ENCODE measurements at regions not wholly inside any gene's neighbourhood (a gene's known extent, or its start where the extent isn't known, plus 50 kb on each side); places are given as distances from the start of the nearest gene placed in this dataset.

DNA sequence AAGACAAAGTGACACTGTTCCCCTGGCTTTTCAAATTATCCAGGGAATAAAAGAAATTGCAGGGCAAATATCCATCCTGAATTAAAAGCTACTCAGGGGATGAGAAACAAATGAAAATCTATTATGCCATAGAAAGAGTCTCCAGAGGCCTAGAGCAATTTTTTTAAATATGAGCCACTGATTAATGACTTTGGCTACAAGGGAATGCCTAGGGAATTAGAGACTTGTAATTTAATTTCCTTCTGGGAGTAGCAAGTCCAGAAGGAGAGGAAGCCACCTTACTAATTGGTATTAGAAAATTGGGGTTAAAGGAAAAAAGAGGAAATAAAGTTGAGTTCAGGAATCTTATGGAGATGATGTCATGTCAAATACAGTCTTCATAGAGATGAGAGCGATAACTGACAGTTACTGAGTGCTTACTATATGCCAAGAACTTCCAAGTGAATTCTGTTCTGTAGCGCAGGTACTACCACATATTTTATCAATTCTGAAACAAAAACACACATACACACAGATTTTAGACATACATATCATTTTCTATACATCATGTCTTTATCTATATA lies 304.4 kb downstream of the DUSP6 start:
- DNase-seq (ENCODE audit: low spot score): no peak
- TF ChIP-seq, protein P1, sequence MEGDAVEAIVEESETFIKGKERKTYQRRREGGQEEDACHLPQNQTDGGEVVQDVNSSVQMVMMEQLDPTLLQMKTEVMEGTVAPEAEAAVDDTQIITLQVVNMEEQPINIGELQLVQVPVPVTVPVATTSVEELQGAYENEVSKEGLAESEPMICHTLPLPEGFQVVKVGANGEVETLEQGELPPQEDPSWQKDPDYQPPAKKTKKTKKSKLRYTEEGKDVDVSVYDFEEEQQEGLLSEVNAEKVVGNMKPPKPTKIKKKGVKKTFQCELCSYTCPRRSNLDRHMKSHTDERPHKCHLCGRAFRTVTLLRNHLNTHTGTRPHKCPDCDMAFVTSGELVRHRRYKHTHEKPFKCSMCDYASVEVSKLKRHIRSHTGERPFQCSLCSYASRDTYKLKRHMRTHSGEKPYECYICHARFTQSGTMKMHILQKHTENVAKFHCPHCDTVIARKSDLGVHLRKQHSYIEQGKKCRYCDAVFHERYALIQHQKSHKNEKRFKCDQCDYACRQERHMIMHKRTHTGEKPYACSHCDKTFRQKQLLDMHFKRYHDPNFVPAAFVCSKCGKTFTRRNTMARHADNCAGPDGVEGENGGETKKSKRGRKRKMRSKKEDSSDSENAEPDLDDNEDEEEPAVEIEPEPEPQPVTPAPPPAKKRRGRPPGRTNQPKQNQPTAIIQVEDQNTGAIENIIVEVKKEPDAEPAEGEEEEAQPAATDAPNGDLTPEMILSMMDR (conservative IDR thresholded peaks at IDR 0.05; ENCODE audit: low read depth): no peak
- CTCF ChIA-PET: no interaction called here
- POLR2A ChIA-PET (ENCODE audit: low non-redundant PET): no interaction called here
- H3K27ac ChIP-seq: no peak overlapping the region

DNA sequence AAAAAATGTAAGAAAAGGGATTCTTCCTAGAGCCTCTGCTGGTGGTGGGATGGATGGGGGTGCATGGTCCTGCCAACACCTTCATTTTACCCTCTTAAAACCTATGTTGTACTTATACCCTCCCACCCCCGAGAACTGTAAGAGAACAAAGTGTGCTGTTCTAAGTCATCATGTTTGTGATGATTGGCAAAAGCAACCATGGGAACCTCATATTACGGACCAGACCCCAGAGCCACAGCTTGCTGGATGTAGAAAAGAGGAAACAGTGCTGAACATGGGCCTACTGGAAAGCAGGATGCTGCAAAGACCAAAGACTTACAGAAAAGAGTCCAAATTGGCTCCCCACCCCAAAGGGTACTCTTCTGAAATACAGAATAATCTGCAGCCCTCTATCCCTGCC lies 311.2 kb downstream of the DUSP6 start:
- no peak for DNase-seq (ENCODE audit: low spot score)
- ChIA-PET CTCF (interaction anchor here (0.9 kb wide), 1 partner anchor 24 kb away, joined by 3 read pairs; no protein-coding TSS in a partner anchor), POLR2A (ENCODE audit: low non-redundant PET) (no interaction called here)
- TF ChIP-seq, protein P1 (conservative IDR thresholded peaks at IDR 0.05; ENCODE audit: low read depth): no peak
- no peak overlapping the region for H3K27ac ChIP-seq

DNA sequence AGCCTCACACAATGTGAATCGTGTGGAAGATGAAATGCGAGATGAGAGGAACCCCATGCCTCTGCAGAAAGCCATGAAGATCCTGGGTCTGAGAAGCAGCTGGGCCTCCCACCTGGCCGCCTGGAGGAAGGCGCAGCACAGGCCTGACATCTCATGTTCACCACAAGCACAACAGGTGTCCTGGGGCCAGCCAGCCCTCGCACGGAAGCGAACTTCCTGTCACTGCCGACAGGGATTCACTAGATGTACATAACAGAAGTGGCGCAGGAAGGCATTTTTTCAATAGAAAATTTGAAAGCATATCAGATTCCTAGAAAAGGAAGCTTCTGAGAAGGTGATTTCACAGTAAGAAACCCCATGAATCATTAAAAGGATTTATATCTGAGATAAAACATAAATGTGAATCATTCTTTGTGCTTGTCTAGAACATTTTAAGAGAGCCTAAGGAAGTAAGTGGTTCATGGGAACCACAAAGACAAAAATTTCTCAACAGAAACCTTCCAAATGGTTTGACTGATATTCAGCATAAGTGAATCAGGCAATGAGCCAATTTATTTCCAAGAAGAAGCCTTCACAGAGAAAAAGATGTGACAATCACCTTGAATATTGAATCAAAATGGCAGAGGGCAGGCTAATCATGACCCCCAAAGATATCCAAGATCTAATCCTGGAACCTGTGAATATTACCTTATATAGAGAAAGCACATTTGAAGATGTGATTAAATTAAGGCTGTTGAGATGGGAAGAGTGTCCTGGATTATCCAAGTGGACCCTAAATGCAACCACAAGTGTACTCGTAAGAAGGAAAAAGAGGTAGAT lies 311.9 kb downstream of the DUSP6 start:
- no peak for DNase-seq (ENCODE audit: low spot score)
- no peak overlapping the region for H3K27ac ChIP-seq
- POLR2A ChIA-PET (ENCODE audit: low non-redundant PET): no interaction called here
- CTCF ChIA-PET: no interaction called here
- TF ChIP-seq, protein P1 (conservative IDR thresholded peaks at IDR 0.05; ENCODE audit: low read depth): no peak

DNA sequence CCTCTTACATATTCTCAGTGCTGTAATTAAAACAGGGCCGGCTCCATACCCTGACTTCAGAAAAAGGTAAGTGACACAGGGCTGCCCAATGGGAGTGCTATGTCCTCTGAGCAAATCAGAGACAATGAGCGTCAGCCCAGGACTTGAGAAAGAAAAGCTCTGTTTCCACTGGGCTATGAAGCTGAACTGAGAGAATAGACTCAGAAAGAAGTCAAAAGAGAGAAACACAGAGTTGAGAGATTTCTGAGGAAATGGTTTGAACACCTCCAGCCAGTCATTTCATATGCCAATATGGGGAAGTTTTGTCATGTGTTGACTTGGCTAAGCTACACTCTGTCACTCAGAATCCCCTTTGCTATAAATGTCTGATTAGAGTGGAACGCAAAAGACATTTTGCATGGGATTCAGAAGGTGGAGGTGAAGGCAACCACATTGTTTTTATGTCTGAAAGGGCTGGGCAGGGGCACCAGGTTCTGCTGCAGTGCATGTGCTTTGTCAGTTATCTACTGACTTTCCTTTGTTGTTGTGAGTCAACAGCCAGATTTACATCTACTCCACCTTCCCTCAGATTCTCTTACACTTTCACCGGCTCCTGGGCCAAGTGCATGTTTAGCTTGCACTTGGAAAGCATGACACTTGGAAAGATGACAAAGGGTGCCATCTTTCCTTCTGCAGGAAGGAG lies 313.3 kb downstream of the DUSP6 start:
- no peak for DNase-seq (ENCODE audit: low spot score)
- TF ChIP-seq, protein P1 (conservative IDR thresholded peaks at IDR 0.05; ENCODE audit: low read depth): no peak
- POLR2A ChIA-PET (ENCODE audit: low non-redundant PET): no interaction called here
- no peak overlapping the region for H3K27ac ChIP-seq
- CTCF ChIA-PET: interaction anchor here (1.0 kb wide), 1 partner anchor 423 kb away, joined by 3 read pairs; no protein-coding TSS in a partner anchor

DNA sequence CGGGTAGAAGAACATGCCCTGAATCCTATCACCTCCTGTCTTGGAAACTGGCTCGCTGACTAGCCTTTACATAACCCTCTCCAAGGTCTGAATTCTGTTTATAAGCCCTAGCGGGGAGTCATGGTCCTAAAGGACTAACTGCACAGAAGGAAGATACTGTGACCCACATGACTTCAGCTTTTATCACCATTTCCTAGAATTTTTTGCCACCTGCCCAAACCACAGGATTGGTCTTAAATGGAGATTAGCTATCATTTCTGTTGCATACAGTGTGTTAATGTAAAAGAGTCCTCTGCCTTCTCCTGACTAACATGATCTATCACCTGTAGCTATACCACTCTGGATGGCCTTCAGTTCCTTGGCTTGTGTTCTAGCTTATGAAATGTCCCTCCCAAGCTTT lies 319.2 kb downstream of the DUSP6 start:
- ChIA-PET CTCF (interaction anchor here (0.5 to 1.0 kb wide), 4 partner anchors 13 to 438 kb away, joined by 3 read pairs; no protein-coding TSS in a partner anchor), POLR2A (ENCODE audit: low non-redundant PET) (no interaction called here)
- no peak for DNase-seq (ENCODE audit: low spot score)
- no peak overlapping the region for H3K27ac ChIP-seq
- TF ChIP-seq, protein P1 (conservative IDR thresholded peaks at IDR 0.05; ENCODE audit: low read depth): no peak

DNA sequence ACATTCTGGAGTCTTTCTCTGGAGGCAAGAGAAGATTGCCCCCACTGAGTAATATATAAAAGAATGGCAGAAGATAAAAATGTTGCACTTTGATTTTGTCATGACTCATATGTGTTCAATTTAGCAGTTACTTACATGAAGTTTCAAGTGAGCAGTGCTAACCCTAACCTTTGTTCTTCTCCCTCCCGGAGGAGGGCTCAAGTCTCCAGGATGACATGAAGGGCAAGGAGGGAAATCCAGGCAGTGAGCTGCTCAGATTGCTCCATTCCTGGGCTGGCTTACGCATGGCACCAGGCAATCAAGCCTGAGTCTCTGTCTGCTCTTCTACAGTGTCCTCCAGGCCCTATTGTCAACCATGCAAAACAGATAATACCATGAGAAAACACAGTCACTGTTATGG lies 322.3 kb downstream of the DUSP6 start:
- DNase-seq (ENCODE audit: low spot score): no peak
- TF ChIP-seq, protein P1 (conservative IDR thresholded peaks at IDR 0.05; ENCODE audit: low read depth): no peak
- ChIA-PET POLR2A (ENCODE audit: low non-redundant PET) (no interaction called here), CTCF (no interaction called here)
- H3K27ac ChIP-seq: no peak overlapping the region
